CD4-positive, alpha-beta T cell treated with Interleukin-6 for 4 hours (primary cell): ENCODE measurements at regions not wholly inside any gene's neighbourhood (a gene's known extent, or its start where the extent isn't known, plus 50 kb on each side); places are given as distances from the start of the nearest gene placed in this dataset.

Experiments used
- DNase-seq: peaks from one replicate; pipeline ENCODE4 v3.0.0-alpha.2; 2020; ENCODE audit warnings: mixed read lengths

DNA sequence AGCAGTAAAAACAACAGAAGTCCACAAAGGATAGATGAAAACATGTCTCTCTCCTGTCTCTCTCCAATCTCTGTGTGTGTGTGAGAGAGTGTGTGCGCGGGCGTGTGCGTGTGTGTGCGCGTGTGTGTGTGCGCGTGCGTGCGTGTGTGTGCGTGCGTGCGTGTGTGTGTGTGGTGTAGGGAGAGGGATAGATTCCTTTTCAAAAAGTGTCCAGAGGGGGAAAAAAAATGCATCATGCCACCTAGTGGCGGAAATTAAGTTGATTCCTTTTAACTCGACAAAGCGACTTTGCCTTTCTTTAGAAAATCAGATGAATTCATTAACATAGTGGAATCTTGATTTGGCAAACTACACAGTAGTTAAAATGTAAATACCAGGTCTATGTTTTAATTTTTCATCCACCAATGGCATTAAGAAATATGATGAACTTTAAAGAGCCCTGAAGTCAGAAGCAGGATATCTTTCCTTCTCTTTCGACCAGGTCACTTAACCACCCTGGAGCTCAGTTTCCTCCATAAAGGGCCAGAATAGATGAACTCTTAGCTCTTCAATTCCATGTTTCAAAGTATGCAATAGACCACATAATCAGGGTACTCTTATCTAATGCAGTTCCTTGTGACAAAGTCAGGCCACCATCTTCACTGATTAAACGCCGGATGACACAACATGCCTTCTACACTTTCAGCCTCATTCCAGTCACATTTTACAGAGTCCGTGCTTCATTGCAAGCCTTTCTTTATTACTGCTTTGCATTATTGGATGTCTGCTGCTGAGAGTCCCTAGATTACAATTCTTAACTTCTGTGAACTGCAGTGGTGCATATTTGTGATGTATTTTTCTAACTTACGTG is 162.8 kb downstream of the FBXO8 start:
- DNase-seq = peak; percentile 9

DNA sequence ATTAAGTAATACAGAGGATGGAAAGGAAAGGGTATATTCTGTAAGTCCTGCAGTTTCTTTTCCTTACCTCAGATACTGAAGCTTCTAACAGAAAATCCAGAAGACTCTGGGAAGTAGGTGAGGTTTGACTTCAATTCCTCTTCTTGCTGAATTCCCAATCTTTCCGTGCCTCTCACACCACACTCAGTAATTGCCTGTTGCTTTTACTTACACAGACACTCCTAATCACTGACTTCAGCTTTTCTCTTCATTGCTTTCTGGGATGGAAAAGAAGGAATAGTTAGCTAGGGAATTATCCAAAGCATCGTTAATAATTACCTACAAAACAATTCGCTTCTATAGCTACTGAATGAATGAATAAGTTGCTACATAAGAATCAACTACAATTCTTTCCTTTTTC is 163.6 kb downstream of the FBXO8 start:
- DNase-seq = no peak

GRCh38 chr4:174119051-174119450 is 164.4 kb downstream of the FBXO8 start:
- no peak for DNase-seq

DNA sequence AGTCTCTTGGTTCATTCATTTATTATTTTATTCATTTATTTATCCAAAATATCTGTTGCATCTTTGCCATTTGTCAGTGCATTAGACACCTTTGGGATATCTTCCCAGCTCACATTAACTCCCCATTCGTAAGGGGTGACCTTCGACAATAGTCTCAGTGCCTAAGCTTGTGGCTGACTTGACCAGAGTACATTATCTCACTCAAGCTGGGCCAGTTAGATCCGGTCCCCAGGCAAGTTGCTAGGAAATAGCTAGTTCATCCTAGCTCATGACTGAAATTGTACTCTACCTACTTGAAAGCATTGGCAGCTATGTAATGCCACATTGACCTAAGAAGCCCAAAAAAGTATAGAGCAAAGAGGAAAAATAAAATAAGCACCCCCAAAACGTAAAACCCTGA is 165.3 kb downstream of the FBXO8 start:
- no peak for DNase-seq

DNA sequence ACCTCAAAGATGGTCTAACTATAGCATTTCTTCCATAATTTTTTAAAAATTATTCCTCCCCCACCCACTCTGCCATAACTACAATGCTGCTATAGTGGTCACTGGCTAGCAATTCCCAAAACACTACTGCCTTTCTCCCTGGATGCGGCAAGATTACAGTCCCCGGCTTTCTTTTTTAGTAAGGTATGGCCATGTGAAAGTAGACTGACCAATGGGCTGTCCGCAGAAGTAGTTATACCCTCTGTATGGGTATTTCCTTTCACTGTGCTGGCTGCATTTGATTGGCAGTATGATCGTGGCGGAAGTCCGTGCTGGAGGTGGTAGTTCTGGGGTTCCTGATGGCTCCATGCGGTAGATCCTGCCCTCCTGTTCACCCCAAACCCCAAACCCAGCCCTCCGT is 166.0 kb downstream of the FBXO8 start:
- DNase-seq = no peak

DNA sequence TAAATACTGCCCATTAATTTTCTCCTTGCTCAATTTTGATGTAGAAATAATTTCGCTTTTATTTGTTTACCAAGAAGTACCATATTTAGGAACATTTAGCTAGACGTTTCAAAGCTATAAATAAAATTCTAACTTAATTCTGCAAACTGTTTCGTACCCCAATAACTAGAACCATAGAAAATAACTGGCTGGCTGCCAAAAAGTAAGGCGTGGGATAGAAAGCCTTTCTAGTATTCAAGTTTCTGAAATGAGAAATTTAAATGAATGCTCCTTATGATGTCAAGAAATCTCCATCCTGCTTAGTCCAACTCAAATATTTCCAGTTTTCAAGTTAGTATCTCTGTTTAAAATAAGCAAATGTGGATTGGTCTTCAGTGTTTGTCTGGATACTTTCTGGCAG is 167.4 kb downstream of the FBXO8 start:
- no peak for DNase-seq

DNA sequence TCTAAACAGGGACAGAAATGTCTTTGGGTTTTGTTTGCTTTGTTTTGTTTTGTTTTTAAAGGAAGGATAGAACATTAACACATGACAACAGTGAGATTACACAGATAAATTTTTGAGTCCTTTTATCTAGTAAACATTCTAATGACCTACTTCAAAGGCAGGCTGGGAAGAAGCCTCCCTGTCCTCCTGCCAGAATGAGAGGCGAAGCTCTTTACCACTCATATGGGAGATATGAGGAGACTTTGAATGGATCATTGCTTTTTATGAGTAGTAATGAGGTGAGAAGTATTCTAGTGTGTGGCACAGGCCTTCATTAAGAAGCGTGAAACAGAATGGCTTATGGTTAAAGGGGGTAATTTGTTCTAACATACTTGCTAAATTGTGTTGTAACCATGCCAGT is 172.0 kb downstream of the FBXO8 start:
- no peak for DNase-seq

GRCh38 chr4:174110180-174110579 is 173.3 kb downstream of the FBXO8 start:
- DNase-seq = no peak

DNA sequence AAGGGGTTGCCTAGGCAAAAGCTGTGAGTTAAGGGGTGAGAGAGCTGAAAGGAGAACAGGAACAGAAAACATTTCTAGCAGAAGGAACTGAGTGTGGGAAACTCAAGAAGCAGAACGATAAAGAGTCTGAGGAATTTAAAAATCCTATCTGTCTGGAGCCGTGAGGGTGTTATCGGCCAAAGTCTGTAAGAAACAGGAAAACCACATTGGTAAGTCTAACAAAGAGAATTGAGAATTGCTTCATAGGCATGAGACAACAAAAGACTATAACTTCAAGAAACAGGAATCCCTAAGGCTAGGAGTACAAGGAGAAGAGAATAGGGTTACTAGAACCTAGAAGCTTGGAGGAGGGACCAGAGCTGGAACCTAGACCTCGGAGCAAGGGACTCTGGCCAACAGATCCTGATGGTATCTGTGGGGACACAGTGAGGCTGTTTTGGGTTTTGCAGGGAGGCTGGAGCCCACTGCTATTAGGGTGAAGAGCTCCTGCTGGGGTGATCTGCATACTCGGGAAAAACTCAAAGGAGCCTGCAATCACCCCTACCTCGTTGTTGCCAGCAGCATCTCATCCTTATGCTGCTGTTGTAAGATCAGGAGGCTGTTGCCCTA is 175.6 kb downstream of the FBXO8 start:
- no peak for DNase-seq

DNA sequence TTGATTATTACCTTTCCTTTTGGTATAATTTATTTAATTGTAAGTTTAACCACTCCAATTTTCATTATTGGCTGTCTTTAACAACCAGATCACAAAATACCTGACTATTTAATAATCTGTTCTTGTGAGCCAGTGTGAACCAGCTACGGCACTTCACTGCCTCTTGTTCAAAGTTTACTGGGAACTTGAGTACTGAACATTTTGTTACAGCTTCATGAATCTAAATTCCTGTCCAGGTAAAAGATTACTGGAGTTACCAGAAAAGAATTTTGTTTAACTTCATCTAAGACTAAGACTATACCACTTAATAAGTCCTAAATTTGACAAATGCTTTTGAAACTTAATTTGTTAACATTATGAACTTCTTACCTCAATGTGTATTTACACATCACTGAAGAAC is 178.3 kb downstream of the FBXO8 start:
- no peak for DNase-seq

GRCh38 chr4:174100910-174101309 is 182.6 kb downstream of the FBXO8 start:
- no peak for DNase-seq

DNA sequence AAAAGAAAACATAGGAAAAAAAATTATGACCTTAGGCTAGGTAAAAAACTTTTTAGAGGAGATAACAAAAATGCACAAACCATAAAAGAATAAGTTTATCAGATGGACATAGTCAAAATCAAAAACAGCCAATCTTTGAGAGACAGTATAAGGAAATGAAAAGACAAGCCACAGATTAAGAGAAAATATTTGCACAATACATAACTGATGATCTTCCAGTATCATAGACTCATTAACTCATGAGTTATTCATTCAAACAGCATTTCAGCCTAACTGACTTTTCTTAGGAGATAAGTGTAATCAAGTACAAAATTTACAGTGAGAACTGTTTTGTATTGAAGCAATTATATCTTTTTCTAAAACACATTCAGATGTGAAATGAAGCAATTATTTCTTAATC is 183.8 kb downstream of the FBXO8 start:
- no peak for DNase-seq

GRCh38 chr4:174096999-174097398 is 186.5 kb downstream of the FBXO8 start:
- DNase-seq = no peak

DNA sequence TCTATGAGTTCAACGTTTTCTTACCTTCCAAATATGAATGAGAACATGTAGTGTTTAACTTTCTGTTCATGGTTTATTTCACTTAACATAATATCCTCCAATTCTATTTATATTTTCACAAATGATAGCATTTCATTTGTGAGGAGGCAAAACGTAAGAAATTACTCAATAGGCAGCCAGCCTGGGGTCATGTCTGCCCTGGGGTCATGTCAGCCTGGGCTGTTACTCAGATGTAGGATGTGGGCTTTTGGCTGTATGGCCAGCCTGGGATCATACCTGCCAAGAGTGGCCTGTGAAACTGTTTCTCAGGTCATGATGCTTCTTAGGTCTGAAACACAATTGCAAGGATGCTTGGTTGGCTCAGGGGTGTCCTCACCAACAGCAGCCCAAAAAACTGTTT is 187.0 kb downstream of the FBXO8 start:
- DNase-seq = no peak

DNA sequence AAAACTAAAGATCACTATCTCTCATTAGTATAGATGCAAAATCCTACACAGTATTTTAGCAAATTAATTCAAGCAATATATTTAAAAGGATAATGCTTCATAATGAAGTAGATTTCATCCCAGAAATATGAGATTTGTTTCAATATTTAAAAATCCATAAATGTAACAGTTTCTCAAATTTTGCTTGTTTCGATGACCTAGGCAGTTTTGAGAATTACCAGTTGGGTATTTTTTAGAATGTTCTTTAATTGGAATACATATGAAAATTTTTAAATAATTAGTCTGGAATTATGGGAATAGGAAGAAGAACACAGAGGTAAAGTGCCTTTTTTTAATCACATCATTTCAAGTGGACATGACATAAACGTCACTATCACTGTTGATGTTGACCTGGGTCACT is 192.3 kb downstream of the FBXO8 start:
- DNase-seq = no peak

DNA sequence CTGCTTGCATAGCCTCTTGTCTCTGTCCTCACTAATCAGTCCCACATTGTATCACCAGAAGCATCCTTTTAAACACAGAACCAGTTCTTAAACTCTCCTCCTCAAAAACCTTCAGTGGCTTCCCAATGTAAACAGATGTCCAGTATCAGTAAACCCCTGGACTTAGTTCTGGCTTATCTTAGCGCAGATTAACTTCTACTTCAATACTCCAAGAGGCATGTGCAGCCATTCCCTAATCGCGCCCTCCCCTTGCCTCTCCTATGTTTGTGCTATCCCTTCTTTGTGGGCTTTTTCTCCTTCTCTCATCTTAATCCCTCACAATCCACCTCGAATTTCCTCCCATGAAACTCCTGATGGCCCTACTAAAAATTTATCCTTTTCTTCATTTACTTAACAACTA is 193.8 kb downstream of the FBXO8 start:
- no peak for DNase-seq

GRCh38 chr4:174088795-174089194 is 194.7 kb downstream of the FBXO8 start:
- no peak for DNase-seq

- no peak for DNase-seq
Measured at GRCh38 chr4:174086829-174087799, 196.4 kb downstream of the FBXO8 start.

DNA sequence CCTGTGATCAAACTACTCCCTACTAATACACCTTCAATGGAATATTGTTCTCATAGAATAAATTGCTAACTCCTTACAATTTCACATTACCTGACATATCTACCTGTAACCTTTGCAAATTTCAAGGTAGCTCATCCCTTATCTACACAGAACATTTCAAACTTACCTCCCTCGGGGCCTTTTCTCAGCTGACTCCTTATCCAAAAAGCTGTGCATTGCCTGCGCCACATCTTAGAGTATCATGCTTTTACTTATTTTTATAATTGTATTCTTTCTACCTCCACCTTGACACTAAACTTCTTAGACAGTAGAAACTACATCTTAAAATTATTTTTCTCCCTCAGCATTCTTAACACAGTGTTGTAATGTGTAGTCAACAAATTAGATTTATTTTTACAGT is 198.5 kb downstream of the FBXO8 start:
- DNase-seq = no peak

DNA sequence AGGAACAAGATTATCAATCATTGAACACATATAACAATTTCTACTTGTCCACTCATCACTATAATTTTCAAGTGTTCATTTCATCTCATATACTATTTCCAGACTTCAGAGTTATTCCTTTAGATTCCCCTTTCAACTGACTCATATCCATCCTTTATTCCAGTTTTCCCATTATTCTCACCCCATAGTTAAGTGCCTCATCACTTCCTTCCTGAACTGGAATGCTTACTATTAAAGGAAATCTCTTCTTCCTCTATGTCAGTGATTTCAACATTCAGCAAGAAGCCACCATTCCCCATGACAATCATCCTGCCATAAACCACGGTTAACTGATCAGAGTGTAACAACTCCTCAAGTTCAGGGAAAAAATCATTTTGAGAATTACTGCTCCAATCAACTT is 198.9 kb downstream of the FBXO8 start:
- no peak for DNase-seq

DNA sequence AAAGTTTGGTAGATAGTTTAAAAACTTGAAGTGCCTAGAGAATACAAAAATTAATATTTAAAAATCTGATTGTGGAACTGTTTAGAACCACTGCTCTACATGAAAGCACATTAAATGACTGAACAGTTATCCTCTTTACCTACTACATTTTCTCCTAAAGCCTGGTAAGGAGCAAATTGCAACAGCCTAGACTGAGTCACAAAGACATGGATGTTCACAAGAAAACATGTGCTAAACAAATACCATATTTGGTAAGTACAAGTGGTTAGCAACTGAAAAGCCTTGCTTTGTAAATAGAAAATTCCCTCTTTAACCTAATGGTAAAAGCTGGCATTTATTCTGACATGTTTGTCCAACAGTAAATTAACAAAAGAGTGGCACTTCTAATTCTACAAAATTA is 203.1 kb downstream of the FBXO8 start:
- DNase-seq = no peak

DNA sequence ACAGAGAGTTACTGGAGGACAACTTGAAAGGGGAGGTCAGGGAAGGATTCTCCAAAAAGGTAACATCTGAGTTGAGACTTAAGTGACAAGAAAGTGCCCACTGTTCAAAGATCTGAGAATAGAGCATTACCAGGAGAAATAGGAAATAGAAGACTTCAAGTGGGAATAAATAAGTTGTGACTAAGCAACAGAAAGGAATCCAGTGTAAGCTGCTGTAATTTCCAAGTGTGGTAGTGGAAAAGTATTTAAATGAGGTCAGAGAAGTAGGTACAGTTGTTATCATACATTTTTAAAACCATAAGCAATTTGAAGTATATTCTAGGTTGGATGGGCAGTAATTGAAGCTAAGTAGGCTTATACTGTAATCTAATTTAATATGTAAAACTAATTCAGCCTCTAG is 211.9 kb downstream of the FBXO8 start:
- DNase-seq = no peak

DNA sequence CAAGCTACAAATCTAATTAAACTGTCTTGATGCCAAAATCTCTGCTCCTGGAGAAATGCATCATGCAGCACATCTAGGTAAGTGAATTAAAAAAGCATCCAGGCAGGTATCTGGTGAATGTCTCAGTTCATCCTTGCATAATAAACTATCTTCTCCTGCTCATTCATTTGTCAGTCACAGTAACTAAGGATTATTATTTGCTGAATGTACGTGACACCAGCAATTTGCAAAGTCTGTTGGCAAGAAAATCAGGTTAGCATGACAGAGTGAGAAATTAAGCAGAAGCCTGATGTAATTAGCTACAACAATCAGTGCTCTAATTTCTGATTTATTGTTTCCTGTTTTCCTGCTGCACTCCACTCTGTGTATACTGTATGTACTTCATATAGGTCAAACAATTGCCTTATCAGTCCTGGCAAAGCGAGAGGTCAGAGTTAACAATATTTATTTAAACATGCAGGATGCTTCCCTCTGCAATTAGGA is 213.6 kb downstream of the FBXO8 start:
- DNase-seq = no peak
